ENCODE measurements at regions not wholly inside any gene's neighbourhood (a gene's known extent, or its start where the extent isn't known, plus 50 kb on each side); places are given as distances from the start of the nearest gene placed in this dataset.

DNA sequence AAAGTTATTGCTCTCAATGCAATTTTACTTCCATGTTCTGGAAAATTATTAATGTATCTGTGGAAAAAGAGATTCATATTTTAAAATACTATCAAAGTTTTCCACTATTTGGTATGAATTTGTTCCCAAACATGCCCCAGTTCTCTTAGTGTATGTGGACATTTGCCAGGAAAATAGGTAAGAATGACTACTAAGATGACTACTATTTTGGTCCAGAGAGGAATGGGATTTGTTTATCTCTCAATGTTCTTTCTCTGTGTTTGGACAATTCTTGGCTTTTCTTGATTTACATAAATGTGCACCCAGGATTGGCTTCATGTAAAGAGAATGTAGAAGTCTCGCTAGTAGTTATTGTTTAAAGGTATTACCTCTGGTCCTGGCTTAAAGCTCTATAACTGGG lies 60.3 kb upstream of the POT1 start:
- peak; percentile 62 for DNase-seq

Measured in HCEC 1CT (cell line).